B cell (primary cell): ENCODE measurements at regions not wholly inside any gene's neighbourhood (a gene's known extent, or its start where the extent isn't known, plus 50 kb on each side); places are given as distances from the start of the nearest gene placed in this dataset.

Source experiments
- ATAC-seq: fragments of 200-7000 bp; cut with Tn5 transposase; one replicate; pipeline ENCODE4 v1.10.0; 2021; ENCODE audit warnings: low read depth, mild to moderate bottlenecking, moderate number of reproducible peaks, moderate library complexity
- CTCF ChIA-PET: fragments of 350-600 bp; sonication (Branson Sonifier 250); formaldehyde crosslinking; loops from one replicate; lab custom pipeline; 2021; ENCODE audit warnings: antibody characterized with exemption, inconsistent platforms; lab: Charles Lee
- POLR2A ChIA-PET: fragments of 350-600 bp; sonication (Branson Sonifier 250); formaldehyde crosslinking; loops from one replicate; lab custom pipeline; 2021; ENCODE audit warnings: antibody characterized with exemption; lab: Charles Lee
- DNase-seq: peaks from one replicate; pipeline ENCODE4 v3.0.0; 2013
- H2AFZ ChIP-seq: 2 replicates; pipeline ENCODE4 v1.6.1; 2012; ENCODE audit warnings: mild to moderate bottlenecking, low read depth, low read length; ENCODE audit not compliant: insufficient read depth, poor library complexity, severe bottlenecking
- H3K27ac ChIP-seq, 2 donors: 1 replicate in 1 of 2; 2 replicates in 1 of 2; pipeline ENCODE4 v1.5.1; 2012 to 2013; ENCODE audit warnings: low read length in 2 of 2, mild to moderate bottlenecking in 2 of 2, moderate library complexity in 1 of 2
- H3K27me3 ChIP-seq, 4 experiments: fragments of 200-600 bp in 1 of 4; sonication (generic) in 1 of 4; replicated peaks in 1 of 4; 1 replicate in 2 of 4; 2 replicates in 2 of 4; pipeline versions ENCODE4 v1.6.1 to v1.7.0; 2013 to 2016; ENCODE audit warnings: low read length in 3 of 4, mild to moderate bottlenecking in 2 of 4, mixed read lengths in 1 of 4, moderate library complexity in 1 of 4; ENCODE audit not compliant: insufficient read depth in 4 of 4, control insufficient read depth in 3 of 4; ENCODE audit errors: control extremely low read depth in 1 of 4
- H3K36me3 ChIP-seq, 2 experiments: replicated peaks in 1 of 2; 1 replicate in 1 of 2; 2 replicates in 1 of 2; pipeline versions ENCODE4 v1.6.1 to v1.7.1; 2013; ENCODE audit warnings: low read length in 1 of 2; ENCODE audit not compliant: insufficient read depth in 2 of 2, control insufficient read depth in 1 of 2; ENCODE audit errors: control extremely low read depth in 1 of 2, extremely low read depth in 1 of 2
- H3K4me1 ChIP-seq, 2 donors: fragments of 200-600 bp in 1 of 2; sonication (generic) in 1 of 2; 1 replicate in 1 of 2; 2 replicates in 1 of 2; pipeline versions ENCODE4 v1.5.1 to v1.6.1; 2013 to 2017; ENCODE audit warnings: low read length in 2 of 2; ENCODE audit not compliant: control insufficient read depth in 2 of 2, insufficient read depth in 2 of 2
- H3K4me2 ChIP-seq: replicated peaks from 2 replicates; pipeline ENCODE3; 2012; ENCODE audit warnings: mild to moderate bottlenecking, low read depth, low read length; ENCODE audit not compliant: poor library complexity, severe bottlenecking
- H3K4me3 ChIP-seq, 5 experiments: fragments of 200-600 bp in 1 of 5; sonication (generic) in 1 of 5; 1 replicate in 3 of 5; 2 replicates in 2 of 5; pipeline versions ENCODE4 v1.5.1 to v1.7.0; 2011 to 2016; ENCODE audit warnings: low read length in 4 of 5, mild to moderate bottlenecking in 4 of 5, low read depth in 2 of 5, control low read depth in 1 of 5, moderate library complexity in 1 of 5; ENCODE audit not compliant: insufficient read depth in 1 of 5; ENCODE audit errors: control extremely low read depth in 1 of 5, extremely low read depth in 1 of 5
- H3K79me2 ChIP-seq: fragments of 200-600 bp; sonication (generic); one replicate; pipeline ENCODE4 v1.6.0; 2016; ENCODE audit warnings: low read length; ENCODE audit not compliant: control insufficient read depth, insufficient read depth
- H3K9ac ChIP-seq: fragments of 200-600 bp; sonication (generic); 2 replicates; pipeline ENCODE4 v1.6.1; 2017; ENCODE audit warnings: mild to moderate bottlenecking, low read length, moderate library complexity
- H3K9me3 ChIP-seq, 3 donors: one replicate each; pipeline versions ENCODE4 v1.6.1 to v1.7.1; 2013; ENCODE audit warnings: low read length in 2 of 3; ENCODE audit not compliant: control insufficient read depth in 2 of 3, insufficient read depth in 1 of 3; ENCODE audit errors: control extremely low read depth in 1 of 3
- H4K20me1 ChIP-seq: 2 replicates; pipeline ENCODE4 v1.6.0; 2012; ENCODE audit warnings: mild to moderate bottlenecking, low read length; ENCODE audit not compliant: insufficient read depth, control insufficient read depth, poor library complexity, severe bottlenecking
- H3K27ac Mint-ChIP-seq: one replicate; pipeline ENCODE4 v1.8.0; 2021; ENCODE audit warnings: mixed read lengths
- H3K27me3 Mint-ChIP-seq: one replicate; pipeline ENCODE4 v1.8.0; 2021; ENCODE audit warnings: mixed read lengths
- H3K4me1 Mint-ChIP-seq: one replicate; pipeline ENCODE4 v1.8.0; 2021; ENCODE audit warnings: mixed read lengths
- H3K4me3 Mint-ChIP-seq: one replicate; pipeline ENCODE4 v1.8.0; 2021; ENCODE audit warnings: mixed read lengths
- H3K9me3 Mint-ChIP-seq: one replicate; pipeline ENCODE4 v1.8.0; 2022; ENCODE audit warnings: mixed read lengths; ENCODE audit not compliant: insufficient read depth
- EZH2 ChIP-seq: IDR thresholded peaks from 2 replicates; pipeline ENCODE4 v1.6.1; 2012; ENCODE audit warnings: borderline replicate concordance, low read depth, mild to moderate bottlenecking, moderate library complexity, low read length; ENCODE audit not compliant: insufficient read depth, poor library complexity, severe bottlenecking
- WGBS: methylation state at CpG from one replicate; pipeline ENCODE4 v1.1.5; 2013; ENCODE audit warnings: missing lambda C conversion rate; ENCODE audit not compliant: insufficient coverage; 5-methylcytosine and 5-hydroxymethylcytosine counted together
- intact Hi-C: fragments of 100-400 bp; cut with micrococcal nuclease; formaldehyde crosslinking; loops from one replicate; pipeline ENCODE4 v1.10.0; 2022
- TF ChIP-seq, protein P1 (sequence below): fragments of 200-600 bp; IDR thresholded peaks from one replicate; pipeline ENCODE4 v1.8.0; 2022; ENCODE audit warnings: antibody characterized with exemption, mild to moderate bottlenecking

DNA sequence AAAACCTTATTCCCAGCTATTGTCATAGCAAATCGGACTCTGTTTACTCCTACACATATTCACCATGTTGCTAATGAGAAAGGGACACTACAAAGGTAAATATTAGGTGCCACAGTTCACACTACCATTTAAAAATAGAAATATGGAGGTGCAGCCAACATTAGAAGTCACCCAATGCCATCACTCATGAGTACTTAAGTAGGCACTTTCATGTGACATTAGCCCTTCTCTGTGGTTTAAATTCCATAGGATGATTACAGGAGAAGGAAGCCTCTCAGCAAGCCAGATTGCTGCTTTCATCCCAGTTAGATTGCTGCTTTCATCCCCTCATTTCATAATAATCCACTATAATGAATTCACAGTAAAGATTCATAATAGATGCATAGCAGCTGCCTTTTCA is 376.8 kb upstream of the ALCAM start:
- Mint-ChIP-seq H3K27me3 (no peaks in the 10 kb centered on the region), H3K9me3 (no peaks in the 10 kb centered on the region), H3K27ac (no peak overlapping the region), H3K4me3 (no peak overlapping the region), H3K4me1 (no peaks in the 10 kb centered on the region)
- Histone ChIP-seq H2AFZ (no peak overlapping the region), H3K4me3 (no peak overlapping the region), H3K9me3 (no peaks in the 10 kb centered on the region), H3K4me2 (no peak overlapping the region), H3K9ac (no peak overlapping the region), H3K27ac (no peak overlapping the region), H3K79me2 (no peaks in the 10 kb centered on the region), H3K36me3 (no peaks in the 10 kb centered on the region), H3K4me1 (no peaks in the 10 kb centered on the region), H3K27me3 (no peaks in the 10 kb centered on the region), H4K20me1 (no peaks in the 10 kb centered on the region)
- intact Hi-C loops, result no loop called here
- WGBS, result no CpG with 5 or more reads among the region's 1 CpG
- no peak for ATAC-seq
- no peak for DNase-seq
- ChIA-PET POLR2A (no interaction called here), CTCF (no interaction called here)
- TF ChIP-seq, protein P1, sequence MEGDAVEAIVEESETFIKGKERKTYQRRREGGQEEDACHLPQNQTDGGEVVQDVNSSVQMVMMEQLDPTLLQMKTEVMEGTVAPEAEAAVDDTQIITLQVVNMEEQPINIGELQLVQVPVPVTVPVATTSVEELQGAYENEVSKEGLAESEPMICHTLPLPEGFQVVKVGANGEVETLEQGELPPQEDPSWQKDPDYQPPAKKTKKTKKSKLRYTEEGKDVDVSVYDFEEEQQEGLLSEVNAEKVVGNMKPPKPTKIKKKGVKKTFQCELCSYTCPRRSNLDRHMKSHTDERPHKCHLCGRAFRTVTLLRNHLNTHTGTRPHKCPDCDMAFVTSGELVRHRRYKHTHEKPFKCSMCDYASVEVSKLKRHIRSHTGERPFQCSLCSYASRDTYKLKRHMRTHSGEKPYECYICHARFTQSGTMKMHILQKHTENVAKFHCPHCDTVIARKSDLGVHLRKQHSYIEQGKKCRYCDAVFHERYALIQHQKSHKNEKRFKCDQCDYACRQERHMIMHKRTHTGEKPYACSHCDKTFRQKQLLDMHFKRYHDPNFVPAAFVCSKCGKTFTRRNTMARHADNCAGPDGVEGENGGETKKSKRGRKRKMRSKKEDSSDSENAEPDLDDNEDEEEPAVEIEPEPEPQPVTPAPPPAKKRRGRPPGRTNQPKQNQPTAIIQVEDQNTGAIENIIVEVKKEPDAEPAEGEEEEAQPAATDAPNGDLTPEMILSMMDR, result no peak
- TF ChIP-seq EZH2, result no peak

DNA sequence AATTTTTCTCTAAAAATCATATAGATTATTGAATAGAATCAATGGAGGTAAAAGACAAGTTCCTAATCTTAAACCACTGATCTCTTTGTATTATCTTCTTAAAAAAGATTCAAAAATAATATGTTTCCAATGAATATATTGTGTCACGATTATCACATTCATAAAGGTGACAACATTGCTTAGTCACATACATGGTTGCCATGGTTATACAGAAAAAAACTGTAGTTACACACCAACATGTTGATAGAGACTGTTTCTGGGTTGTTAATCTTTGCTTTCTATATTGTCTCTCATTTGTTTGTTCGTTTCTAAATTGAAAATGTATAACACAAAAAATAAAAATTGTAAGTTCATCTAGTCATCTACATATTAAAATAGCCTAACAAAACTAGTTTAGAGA is 376.0 kb upstream of the ALCAM start:
- DNase-seq, result no peak
- H2AFZ ChIP-seq, result no peak overlapping the region
- intact Hi-C loops, result no loop called here

More for the DNA sequence above, 376.0 kb upstream of the ALCAM start:
- Histone ChIP-seq H3K36me3 (no peaks in the 10 kb centered on the region), H4K20me1 (no peaks in the 10 kb centered on the region), H3K4me2 (no peak overlapping the region), H3K4me1 (no peaks in the 10 kb centered on the region), H3K79me2 (no peaks in the 10 kb centered on the region), H3K9me3 (no peaks in the 10 kb centered on the region), H3K27ac (no peak overlapping the region), H3K9ac (no peak overlapping the region), H3K4me3 (no peak overlapping the region), H3K27me3 (no peaks in the 10 kb centered on the region)
- ChIA-PET CTCF (no interaction called here), POLR2A (no interaction called here)
- Mint-ChIP-seq H3K27ac (no peak overlapping the region), H3K4me1 (no peaks in the 10 kb centered on the region), H3K4me3 (no peak overlapping the region), H3K27me3 (peaks cover 3% of the 10 kb centered on the region), H3K9me3 (no peaks in the 10 kb centered on the region)
- WGBS, result no CpG with 5 or more reads among the region's 2 CpGs
- ATAC-seq, result no peak
- TF ChIP-seq, protein P1, result no peak
- TF ChIP-seq EZH2, result no peak
